Occipital lobe (tissue), 1 donor: ENCODE measurements at regions not wholly inside any gene's neighbourhood (a gene's known extent, or its start where the extent isn't known, plus 50 kb on each side); places are given as distances from the start of the nearest gene placed in this dataset.

Experiments used
- DNase-seq: peaks from one replicate; lab custom pipeline; 2025; lab: John Stamatoyannopoulos, UW

DNA sequence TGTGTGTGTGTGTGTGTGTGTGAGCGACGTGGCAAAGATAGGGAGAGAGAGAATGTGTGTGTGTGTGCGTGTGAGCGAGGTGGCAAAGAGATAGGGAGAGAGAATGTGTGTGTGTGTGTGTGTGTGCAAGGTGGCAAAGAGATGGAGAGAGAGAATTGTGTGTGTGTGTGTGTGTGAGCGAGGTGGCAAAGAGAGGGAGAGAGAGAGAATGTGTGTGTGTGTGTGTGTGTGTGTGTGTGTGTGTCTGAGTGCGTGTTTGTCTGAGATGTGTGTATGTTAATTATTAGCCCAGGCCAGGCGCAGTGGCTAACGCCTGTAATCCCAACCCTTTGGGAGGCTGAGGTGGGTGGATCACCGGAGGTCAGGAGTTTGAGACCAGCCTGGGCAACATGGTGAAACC is 154.6 kb upstream of the RGMA start:
- DNase-seq: no peak

DNA sequence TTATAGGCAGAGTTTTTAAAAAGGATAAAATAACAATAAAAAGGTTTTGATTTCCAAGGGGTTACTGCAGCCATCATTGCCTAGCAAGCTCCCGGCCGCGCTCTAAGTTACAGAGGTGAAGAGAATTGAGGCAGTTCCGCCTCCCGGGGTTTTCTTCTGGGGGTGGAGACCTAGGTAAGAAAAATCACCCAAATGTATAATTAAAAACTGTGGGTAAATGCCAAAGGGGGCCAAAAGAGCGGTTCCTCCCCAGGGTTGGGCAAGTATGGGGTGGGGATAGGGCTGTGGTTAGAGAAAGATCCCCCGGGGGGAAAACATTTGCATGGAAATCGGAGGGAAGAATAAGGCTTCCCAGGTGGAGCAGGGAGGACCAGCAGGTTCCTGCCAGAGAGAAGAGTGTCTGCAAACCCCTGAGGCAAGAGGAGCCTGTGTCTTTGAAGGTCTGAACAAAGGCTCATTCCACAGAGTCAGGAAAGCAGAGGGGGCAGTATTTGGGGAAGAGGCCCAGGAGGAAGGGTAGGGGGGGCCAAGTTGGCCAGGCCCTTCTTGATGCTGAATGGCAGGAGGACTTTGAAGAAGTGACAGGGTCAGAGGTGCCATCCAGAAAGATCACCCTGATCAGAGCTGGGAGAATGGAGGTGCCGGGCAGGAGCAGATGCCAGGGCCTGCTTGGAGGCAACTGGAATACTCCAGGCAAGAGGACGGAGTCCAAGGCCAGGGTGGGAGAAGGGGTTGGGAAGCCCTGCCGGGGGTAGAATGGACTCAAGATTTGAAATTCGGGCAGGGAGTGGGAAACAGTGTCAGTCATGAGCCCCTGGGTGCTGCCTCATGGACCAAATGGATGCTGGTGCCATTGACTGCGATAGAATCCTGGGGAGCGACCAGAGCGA is 152.9 kb upstream of the RGMA start:
- no peak for DNase-seq

DNA sequence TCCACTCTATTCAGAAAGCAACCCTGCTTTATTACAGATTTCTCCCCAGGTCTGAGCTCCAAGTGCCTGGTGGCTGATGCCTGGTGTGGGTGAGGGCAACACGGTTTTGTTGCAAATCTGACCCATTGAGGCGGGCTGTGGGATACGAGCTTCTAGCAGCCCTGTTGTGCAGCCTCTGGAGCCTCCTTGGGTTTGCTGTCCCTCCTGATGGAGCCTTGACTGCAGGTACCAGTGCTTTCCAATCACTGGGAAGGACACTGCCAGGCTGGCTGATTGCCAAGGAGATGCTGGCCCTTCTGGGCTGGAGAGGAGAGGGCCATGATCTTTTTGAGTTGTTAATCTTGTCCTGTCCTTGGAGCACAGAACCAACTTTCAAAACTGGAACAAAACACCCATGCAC is 151.0 kb upstream of the RGMA start:
- no peak for DNase-seq

DNA sequence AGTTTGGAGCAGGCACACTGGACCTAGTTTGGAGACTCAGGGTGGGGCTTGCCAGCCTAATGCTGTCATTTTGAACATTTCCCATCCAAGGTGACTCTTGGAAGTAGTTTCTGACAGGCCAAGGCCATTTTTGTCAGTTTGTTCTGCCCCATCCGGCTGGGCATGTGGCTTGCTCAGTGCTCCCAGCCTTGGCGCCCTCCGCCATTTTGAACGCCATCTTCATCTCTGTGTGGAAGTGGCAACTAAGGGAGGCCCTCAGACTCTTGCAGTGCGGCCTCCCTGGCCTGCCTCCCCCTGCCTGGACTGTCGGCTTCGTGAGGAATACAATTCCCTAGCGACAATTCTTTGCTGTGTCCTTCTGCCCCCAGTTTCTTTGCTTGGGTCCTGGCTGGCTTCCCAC is 150.6 kb upstream of the RGMA start:
- DNase-seq: no peak

DNA sequence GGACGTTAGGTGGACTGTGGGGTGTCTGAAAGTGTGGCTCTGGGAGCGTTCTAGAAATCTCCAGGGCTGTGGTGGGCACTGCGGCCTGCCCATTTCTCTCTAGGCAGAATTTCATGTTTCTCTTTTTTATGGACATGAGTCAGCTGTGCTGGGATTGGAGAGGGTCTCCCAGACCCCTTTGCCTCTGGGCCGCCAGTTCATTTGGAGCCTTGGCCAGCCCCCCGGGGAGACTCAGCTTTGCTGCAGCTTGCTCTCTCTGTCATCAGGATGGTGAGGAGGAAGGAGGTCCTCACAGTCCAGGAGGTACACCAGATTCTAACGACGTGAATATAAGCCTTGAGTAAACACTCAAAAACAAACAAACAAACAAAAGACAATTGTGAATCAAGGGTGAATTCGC is 149.6 kb upstream of the RGMA start:
- no peak for DNase-seq

DNA sequence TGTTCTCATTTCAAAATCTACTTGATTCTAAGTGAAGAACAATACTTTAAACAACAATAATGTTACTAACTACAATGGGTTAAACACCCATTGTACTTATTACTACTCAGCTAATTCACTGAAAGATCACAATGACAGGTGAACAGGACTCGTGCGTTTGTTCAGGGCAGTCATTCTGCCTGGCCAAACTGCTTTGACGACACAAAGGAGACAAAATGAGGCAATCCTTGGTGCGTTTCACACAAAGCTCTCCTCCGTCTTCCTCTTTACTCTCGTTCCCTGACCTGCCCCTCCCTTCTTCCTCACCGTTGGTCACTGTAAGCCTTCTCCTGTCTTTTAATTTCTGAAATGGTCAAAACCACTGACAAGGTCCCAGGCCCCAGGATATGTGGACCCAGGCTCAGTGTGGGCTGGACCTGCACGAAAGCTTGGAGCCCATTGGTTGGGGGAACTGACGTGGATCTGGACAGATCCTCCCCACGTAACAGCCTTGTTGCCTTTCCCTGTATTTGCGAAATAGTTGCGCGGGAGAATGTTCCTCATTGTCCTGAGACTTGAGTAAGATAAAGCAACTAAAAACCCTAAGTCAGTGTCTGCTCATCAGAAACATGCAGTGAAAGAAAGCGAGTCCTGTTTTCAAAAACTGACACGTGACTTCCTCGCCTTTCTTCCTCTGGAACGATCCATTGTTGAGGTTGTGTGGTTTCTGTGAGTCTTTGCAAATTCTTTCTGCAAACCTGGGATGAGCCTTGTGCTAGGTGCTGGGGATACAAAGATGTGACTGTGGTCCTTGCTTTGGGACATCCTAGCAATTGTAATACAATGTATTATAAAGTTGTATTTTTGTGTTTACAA is 147.1 kb upstream of the RGMA start:
- DNase-seq: peak; percentile 9

DNA sequence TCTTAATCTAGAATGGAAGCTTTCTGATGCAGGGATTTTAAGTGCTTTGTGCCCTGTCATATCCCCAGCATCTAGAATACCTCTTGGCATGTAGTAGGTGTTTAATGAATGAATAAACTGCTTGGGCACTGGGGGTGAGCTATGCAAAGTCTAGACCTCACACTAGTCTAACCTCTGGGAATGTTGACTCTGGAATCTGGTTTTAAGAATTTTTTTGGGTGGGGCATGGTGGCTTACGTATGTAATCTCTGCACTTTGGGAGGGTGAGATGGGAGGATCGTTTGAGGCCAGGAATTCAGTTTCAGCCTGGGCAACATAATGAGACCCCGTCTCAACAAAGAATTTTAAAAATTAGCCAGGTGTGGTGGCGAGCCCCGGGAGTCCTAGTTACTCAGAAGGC is 146.3 kb upstream of the RGMA start:
- no peak for DNase-seq

DNA sequence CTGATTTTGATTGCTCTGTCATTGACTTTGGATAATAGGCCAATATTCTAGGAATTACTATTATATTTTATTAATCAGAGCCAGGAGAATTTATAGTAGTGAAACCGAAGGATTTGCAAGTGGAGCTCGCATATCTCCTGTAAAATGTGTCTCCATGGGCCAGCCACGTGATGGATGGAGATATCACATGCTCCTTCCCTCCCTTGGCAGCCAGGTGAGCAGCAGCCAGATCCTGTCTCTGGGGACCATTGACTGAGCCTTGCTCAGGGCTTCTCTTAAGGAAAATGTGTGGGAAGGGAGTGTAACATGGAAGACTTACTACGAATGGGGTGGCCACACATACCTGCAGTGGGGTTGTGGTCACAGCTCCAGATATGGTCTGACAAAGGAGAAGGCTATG is 144.7 kb upstream of the RGMA start:
- no peak for DNase-seq

DNA sequence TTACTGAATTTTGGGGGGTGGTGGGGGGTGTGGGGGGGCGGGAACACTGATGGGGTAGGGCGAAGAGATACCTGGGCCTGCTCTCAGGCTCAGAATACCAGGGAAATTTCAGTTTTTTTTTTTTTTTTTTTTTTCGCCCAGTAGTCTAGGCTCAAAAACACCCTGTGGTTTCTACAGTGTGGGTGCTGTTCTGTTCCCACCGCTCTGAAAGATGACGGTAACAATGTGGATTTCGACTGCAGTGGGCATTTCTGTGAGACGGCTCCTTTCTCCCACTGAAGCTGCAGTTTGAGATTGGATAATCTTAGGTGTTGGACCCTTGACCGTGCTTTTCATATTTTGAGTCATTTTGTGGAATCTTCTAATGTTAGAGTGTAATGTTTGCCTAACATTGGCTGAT is 143.8 kb upstream of the RGMA start:
- no peak for DNase-seq

DNA sequence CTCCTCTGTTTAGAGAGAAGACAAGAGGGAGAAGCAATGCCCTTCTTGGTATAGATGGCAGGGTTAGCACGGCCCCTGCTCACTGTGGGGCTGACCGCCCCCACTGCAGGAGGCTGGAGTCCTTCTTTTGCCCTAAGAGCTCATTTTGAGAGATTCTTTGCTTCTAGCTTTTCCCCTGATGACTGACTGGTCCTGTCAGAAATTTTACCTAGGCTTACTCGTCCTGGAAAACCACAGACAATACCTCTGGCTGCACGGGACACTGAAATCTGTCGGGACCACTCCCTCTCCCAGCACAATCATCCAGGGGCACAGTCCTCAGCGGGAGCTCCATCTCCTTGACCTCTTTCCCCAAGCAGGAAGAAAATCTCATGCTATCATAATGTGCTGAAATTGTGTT is 143.0 kb upstream of the RGMA start:
- DNase-seq: no peak

DNA sequence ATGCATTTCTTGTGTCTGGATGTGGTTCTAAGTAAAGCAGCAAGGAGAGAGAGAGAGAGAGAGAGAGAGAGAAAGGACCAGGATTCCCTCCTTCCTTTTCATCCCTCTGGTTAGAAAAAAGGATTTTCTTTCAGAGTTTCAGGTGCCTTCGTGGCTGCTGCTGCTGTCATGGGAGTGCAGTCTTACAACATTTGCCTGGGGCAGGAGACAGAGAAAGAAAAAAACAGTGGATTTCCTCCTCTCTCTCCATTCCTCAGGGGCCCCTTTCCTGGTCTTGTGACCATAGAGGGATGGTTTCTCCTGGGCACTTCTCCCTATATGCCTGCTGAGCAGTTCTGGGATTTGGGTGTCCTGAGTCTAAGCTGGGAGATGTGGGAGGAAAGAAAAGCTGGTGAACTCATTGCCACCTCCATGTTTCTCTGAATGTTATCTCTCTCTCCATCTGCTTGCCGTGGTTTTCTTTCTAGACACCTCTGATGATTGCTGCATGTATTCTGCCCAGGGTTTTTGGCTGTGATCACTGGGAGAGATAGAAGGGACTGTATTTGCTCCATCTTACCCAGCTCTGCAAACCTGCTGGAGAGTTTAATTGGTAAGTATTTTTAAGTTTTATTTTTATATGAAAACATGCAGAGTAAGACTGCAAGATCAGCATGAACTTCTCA is 142.4 kb upstream of the RGMA start:
- DNase-seq: no peak

DNA sequence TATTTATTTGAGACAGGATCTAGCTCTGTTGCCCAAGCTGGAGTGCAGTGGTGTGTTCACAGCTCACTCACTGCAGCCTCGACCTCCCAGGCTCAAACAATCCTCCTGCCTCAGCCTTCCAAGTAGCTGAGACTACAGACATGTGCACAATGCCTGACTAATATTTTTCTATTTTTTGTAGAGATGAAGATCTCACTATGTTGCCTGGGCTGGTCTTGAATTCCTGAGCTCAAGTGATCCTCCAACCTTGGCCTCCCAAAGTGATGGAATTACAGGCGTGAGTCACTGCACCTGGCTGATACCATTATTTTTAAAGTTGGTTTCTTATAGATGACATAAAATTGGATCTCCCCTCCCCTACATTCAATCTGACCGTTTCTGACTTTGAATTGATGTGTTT is 139.5 kb upstream of the RGMA start:
- DNase-seq: no peak

DNA sequence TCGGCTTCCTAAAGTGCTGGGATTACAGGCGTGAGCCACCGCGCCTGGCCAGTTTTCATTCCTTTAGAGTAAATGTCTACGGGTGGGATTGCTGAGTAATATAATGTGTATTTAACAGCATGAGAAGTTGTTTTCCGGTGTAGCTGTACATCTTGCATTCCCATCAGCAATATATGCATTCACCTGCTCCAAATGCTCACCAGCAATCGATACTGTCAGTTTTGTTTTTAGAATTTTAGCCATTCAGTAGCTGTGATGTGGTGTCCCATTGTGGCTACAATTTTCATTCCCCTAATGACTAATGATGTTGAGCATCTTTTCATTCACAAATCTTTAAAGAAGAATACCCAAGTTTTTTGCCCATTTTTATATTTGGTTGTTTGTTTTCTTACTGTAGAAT is 134.8 kb upstream of the RGMA start:
- DNase-seq: no peak

DNA sequence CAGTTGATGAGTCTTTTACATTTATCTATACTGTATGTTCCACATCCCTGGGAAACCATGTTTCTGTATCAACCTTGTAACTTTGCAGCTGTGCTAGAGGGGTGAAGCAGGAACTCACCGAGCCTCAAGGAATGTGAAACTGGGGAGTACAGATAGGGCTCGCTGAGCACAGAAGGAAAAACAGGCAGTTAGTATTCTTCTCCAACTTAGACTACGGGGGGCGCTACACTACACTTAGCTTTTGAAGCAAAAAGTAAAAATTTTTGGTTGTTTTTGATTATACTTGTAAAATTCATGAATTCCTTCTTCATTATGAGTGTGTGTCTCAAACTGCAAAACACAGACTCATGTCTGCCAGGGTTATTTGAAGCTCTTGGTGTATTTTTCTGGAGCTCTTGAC is 132.7 kb upstream of the RGMA start:
- no peak for DNase-seq

DNA sequence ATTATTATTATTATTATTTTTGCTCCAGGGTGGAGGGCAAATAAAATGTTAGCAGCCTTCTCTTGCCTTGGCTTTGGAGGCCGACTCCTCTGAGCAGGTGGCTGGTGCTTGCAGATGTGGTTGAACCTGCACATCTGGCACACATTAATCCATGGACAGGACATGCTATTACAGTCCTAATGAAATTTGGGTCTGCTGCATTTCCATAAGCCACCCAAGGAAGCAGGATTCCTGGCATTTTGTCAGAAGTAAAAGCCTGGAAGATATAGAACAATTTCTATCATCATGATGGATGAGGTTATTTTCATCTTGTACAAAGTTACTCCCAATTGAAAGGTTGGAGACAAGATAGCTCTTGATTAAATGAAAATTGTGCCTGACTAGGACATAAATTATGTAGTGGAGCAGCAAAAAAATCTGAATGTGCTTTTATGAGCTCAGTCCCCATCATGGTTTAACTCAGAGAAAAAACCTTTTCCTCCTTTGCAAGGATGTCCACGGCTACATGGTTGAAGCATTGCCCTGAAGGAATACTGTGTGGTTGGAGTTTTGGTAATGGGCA is 130.9 kb upstream of the RGMA start:
- no peak for DNase-seq

DNA sequence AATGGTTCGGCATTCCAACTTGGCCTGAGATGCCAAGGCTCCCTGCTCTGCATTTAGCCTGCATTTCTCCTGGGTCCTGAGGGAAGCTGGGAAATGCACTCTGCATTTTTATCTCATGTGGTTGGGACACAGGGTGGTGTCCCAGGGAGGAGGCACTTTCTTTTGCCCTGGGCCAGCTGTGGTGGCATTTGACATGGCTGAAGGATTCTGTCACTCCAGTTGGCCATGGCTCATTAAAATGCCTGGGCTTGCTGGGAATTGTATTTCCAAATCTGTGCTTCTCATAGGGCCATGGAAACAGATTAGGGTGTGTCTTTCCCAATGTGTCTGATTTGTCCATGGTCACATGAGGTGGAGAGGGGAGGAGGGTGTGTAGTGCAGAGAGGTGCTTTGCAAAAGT is 128.3 kb upstream of the RGMA start:
- no peak for DNase-seq

DNA sequence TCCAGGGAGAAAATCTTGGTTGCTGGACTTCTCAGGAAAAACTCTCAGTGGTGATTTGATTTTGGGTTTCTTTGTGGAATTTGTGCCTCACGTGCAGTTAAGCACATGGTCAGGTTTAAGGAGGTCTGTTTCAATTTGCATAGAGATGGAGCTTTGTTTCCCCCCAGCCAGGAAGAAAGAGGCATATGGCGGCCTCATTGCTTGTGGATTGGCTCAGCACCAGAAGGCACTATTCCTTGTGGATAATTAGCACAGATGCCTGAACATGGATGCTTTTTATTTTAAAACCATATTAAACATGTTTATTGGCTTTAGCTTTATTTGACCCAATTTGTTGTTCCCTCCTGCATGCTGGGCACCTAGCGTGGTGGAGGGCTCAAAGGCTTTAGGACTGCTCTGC is 125.1 kb upstream of the RGMA start:
- no peak for DNase-seq

DNA sequence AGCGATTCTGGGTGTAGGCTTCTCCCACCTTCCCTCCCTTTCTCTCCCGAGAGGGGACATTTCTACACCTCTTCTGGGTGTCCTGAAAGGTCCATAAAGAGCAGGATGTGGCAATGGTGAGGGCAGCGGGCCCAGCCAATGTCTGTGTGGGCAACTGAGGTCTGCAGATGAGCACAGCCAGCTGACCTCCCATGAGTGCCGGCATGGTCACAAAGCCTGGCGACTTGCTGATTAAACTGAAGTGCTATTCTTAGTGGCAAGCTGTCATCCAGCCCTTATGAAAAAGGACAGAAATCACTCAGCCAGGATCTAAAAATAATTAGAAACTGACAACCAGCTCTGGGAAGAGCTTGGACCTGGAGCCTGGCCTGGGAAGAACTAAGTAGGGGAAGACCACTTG is 124.3 kb upstream of the RGMA start:
- no peak for DNase-seq

DNA sequence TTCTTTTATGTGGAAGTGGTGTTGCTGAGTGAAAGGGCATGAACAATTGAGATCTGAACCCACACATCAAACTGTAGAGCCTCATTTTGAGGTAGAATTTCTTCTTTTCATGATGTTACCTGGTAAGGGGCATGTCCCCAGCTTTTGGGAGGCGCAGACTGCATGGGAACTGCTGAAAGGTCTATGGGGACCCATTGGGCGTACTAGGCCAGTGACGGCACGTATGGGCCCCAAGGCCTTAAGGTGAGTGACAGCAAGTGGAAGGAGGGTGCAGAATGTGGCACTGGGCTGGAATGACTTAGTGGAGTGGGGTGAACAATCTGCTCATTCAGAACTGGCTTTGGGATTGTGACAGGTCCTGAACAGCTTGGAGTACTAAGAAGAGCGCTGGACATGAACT is 123.6 kb upstream of the RGMA start:
- DNase-seq: no peak

DNA sequence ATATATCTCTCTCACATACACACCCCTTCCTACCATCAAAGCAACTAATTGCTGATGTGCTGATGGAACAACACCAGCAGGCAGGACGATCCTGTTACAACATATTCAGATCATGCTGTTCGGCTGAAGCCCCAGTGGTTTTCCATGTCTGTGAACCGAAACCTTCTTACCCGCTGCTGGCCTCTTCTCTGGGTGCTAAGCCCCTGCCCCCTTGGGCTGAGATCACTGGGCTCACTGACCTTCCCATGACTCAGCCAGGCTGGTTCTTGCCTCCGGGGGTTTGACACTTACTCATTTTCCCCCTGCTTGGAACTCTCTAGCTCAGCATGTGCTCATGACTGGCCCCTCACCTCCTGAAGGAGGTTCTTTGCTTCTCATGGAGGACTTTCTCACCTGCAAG is 122.0 kb upstream of the RGMA start:
- DNase-seq: no peak

DNA sequence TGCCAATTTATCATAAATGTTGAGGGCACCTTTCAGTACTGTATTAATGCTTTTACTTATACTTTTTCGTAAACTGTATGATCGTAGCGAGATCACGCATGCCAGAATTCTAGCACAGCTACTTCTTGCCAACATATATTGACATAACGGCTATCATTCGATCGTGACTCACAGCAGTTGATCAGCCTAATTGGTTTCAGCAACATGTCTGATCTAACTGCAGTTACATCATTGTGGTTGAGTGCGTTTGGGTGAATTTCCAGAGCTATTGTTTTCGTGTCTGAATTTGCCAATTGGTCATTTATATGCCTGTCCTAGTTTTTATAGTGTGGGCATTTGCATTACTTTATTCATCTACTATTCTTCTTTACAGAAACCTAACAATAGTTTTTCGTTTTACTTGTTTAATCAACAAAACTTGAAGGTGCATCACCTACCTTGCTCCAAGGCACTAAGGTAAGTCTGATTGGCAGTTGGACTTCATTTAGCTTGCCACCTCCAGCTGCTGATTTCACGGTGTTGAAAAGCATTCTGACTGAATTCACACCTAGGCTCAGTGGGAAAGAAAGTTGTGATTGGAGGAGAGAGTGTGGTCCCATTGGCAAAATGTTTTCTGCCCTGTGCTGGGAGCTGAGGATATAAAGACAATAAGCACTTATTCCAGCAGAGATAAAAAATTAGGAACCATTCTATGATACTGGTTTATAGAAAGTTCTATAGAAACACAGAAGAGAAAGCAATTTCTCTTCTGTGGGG is 120.9 kb upstream of the RGMA start:
- no peak for DNase-seq
